T47D (cell line): ENCODE measurements at regions not wholly inside any gene's neighbourhood (a gene's known extent, or its start where the extent isn't known, plus 50 kb on each side); places are given as distances from the start of the nearest gene placed in this dataset.

Experiments
- DNase-seq, 2 experiments: peaks; one replicate each; pipeline versions ENCODE4 v3.0.0 to v3.0.0-alpha.2; 2011 to 2012; ENCODE audit warnings: low read depth in 1 of 2, low spot score in 1 of 2
- JUND ChIP-seq: IDR thresholded peaks from 2 replicates; pipeline ENCODE4 v1.6.1; 2012; ENCODE audit warnings: low read depth
- in situ Hi-C: cut with HindIII; loops from 2 replicates; pipeline ENCODE4 v1.10.0; 2016; ENCODE audit warnings: low sequenced_read_pairs, low pct_unique_long_range_greater_than_20kb

GRCh38 chr10:130812381-130813148 lies 499.0 kb downstream of the TCERG1L start:
- no peak for TF ChIP-seq JUND
- in situ Hi-C loops, result no loop called here
- DNase-seq, result no peak

- TF ChIP-seq JUND, result no peak
- DNase-seq, result no peak
- in situ Hi-C loops, result no loop called here
These were observed 496.9 kb downstream of the TCERG1L start for GRCh38 chr10:130814610-130815009.

GRCh38 chr10:130816116-130816901 lies 495.2 kb downstream of the TCERG1L start:
- TF ChIP-seq JUND, result no peak
- no peak for DNase-seq
- in situ Hi-C loops, result no loop called here

GRCh38 chr10:130817046-130817624 lies 494.4 kb downstream of the TCERG1L start:
- TF ChIP-seq JUND, result no peak
- DNase-seq, result no peak
- in situ Hi-C loops, result no loop called here

- no peak for TF ChIP-seq JUND
- in situ Hi-C loops, result no loop called here
- DNase-seq, result no peak
These were observed 493.8 kb downstream of the TCERG1L start for GRCh38 chr10:130817674-130818073.

GRCh38 chr10:130820880-130821482 lies 490.5 kb downstream of the TCERG1L start:
- no peak for TF ChIP-seq JUND
- DNase-seq, result no peak
- in situ Hi-C loops, result no loop called here

- no peak for DNase-seq
- in situ Hi-C loops, result no loop called here
- TF ChIP-seq JUND, result no peak
These were observed 487.1 kb downstream of the TCERG1L start for GRCh38 chr10:130824230-130825014.

- TF ChIP-seq JUND, result no peak
- no peak for DNase-seq
- in situ Hi-C loops, result no loop called here
These were observed 477.9 kb downstream of the TCERG1L start for GRCh38 chr10:130833596-130833995.

GRCh38 chr10:130834170-130834569 lies 477.4 kb downstream of the TCERG1L start:
- no peak for TF ChIP-seq JUND
- in situ Hi-C loops, result no loop called here
- DNase-seq, result peak in 1 of 2 experiments; percentile 8

- in situ Hi-C loops, result no loop called here
- no peak for TF ChIP-seq JUND
- DNase-seq, result no peak
These were observed 476.9 kb downstream of the TCERG1L start for GRCh38 chr10:130834573-130834972.

GRCh38 chr10:130835068-130835467 lies 476.5 kb downstream of the TCERG1L start:
- no peak for DNase-seq
- TF ChIP-seq JUND, result no peak
- in situ Hi-C loops, result no loop called here

GRCh38 chr10:130836344-130836743 lies 475.2 kb downstream of the TCERG1L start:
- no peak for DNase-seq
- in situ Hi-C loops, result no loop called here
- TF ChIP-seq JUND, result no peak
